Keratinocyte (primary cell): ENCODE measurements at regions not wholly inside any gene's neighbourhood (a gene's known extent, or its start where the extent isn't known, plus 50 kb on each side); places are given as distances from the start of the nearest gene placed in this dataset.

Experiments
- EZH2 ChIP-seq: IDR thresholded peaks from one replicate; pipeline ENCODE4 v1.6.1; 2012; ENCODE audit warnings: inconsistent platforms, mild to moderate bottlenecking, low read length, moderate library complexity
- TF ChIP-seq, protein P1 (sequence below), 3 experiments: IDR thresholded peaks in 1 of 3; conservative IDR thresholded peaks in 1 of 3; optimal IDR thresholded peaks in 1 of 3; 2 replicates in 2 of 3; 3 replicates in 1 of 3; pipeline versions ENCODE3 to v1.5.1; 2011; ENCODE audit warnings: low read length in 3 of 3, mild to moderate bottlenecking in 3 of 3, moderate library complexity in 2 of 3, control low read depth in 1 of 3, inconsistent platforms in 1 of 3; ENCODE audit not compliant: insufficient read depth in 2 of 3; ENCODE audit errors: extremely low read depth in 1 of 3

DNA sequence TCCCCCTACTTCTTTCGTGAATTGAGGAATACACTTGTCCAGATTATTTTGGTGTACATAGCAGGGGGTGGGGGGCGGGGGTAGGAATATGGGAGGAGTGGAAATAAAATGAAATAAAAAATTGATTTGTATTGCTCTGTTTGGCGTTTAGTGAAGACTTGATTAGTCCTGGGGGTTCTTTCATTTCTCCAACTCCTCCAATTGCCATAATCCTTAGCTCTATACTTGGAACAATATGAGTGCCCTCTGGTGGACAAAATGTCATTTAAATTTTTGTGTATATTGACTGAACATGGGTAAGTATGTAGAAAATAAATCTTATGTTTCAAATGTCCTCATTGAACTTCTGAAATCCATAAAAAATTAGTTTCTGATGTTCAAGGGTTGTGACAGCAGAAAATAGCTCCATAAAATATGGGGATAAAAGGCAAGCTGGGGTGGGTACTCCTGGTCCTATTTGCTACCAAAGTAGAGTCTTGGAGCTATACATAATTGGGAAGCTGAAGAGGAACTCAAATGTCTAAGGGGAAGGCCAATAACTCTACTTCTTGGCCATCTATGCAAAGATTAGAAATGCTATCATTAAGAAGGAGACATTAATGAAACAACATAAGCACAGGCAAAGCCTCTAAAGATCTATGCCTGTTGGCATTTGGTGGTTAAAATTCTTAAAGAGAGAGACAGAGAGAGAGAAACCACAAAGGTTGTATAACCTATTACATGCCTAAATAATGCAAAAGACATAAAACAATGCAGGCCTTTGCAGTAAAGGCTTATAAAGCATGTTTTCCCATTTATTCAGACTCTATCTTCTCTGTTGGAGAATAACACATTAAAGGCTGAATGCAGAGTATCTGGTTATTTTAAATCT, 421.6 kb downstream of the METTL15 start:
- TF ChIP-seq, protein P1, sequence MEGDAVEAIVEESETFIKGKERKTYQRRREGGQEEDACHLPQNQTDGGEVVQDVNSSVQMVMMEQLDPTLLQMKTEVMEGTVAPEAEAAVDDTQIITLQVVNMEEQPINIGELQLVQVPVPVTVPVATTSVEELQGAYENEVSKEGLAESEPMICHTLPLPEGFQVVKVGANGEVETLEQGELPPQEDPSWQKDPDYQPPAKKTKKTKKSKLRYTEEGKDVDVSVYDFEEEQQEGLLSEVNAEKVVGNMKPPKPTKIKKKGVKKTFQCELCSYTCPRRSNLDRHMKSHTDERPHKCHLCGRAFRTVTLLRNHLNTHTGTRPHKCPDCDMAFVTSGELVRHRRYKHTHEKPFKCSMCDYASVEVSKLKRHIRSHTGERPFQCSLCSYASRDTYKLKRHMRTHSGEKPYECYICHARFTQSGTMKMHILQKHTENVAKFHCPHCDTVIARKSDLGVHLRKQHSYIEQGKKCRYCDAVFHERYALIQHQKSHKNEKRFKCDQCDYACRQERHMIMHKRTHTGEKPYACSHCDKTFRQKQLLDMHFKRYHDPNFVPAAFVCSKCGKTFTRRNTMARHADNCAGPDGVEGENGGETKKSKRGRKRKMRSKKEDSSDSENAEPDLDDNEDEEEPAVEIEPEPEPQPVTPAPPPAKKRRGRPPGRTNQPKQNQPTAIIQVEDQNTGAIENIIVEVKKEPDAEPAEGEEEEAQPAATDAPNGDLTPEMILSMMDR (optimal IDR thresholded peaks at IDR 0.05 in 1 of 3, IDR thresholded peaks at IDR 0.05 in 1 of 3, conservative IDR thresholded peaks at IDR 0.05 in 1 of 3; ENCODE audit: extremely low read depth in 1 of 3, insufficient read depth in 2 of 3, low read length in 3 of 3) = peak in 2 of 3 experiments; percentile 19 to 28
- TF ChIP-seq EZH2 = no peak
